Activated T-helper 17 cell treated with anti-CD3 and anti-CD28 coated beads, Interleukin-2, amount 50 U/mL, for 72 hours (primary cell): ENCODE measurements at regions not wholly inside any gene's neighbourhood (a gene's known extent, or its start where the extent isn't known, plus 50 kb on each side); places are given as distances from the start of the nearest gene placed in this dataset.

Experiments
- ATAC-seq: fragments of 150-1000 bp; cut with Tn5 transposase; replicated peaks from 2 replicates; pipeline ENCODE4 v1.10.0; 2021; ENCODE audit warnings: mild to moderate bottlenecking, moderate library complexity
- H3K27ac Mint-ChIP-seq: one replicate; pipeline ENCODE4 v1.8.0; 2022; ENCODE audit warnings: mixed read lengths
- H3K27me3 Mint-ChIP-seq: one replicate; pipeline ENCODE4 v1.8.0; 2022; ENCODE audit warnings: mixed read lengths
- H3K36me3 Mint-ChIP-seq: one replicate; pipeline ENCODE4 v1.8.0; 2022; ENCODE audit warnings: low read depth, mild to moderate bottlenecking, mixed read lengths
- H3K4me1 Mint-ChIP-seq: one replicate; pipeline ENCODE4 v1.8.0; 2022; ENCODE audit warnings: mixed read lengths
- H3K4me3 Mint-ChIP-seq: one replicate; pipeline ENCODE4 v1.8.0; 2022; ENCODE audit warnings: mild to moderate bottlenecking, mixed read lengths
- H3K9me3 Mint-ChIP-seq: one replicate; pipeline ENCODE4 v1.8.0; 2022; ENCODE audit warnings: mixed read lengths

GRCh38 chr9:79968533-79968932 is 396.8 kb downstream of the TLE4 start:
- H3K36me3 Mint-ChIP-seq: no peaks in the 10 kb centered on the region
- H3K27ac Mint-ChIP-seq: no peak overlapping the region
- no peak for ATAC-seq
- peaks cover 27% of the 10 kb centered on the region for H3K27me3 Mint-ChIP-seq
- H3K4me3 Mint-ChIP-seq: no peak overlapping the region
- no peaks in the 10 kb centered on the region for H3K9me3 Mint-ChIP-seq
- H3K4me1 Mint-ChIP-seq: no peaks in the 10 kb centered on the region

- Mint-ChIP-seq H3K27me3 (peaks cover 11% of the 10 kb centered on the region), H3K9me3 (no peaks in the 10 kb centered on the region), H3K4me3 (no peak overlapping the region), H3K27ac (no peak overlapping the region), H3K4me1 (no peaks in the 10 kb centered on the region), H3K36me3 (no peaks in the 10 kb centered on the region)
- no peak for ATAC-seq
Measured at GRCh38 chr9:79962836-79963235, 391.1 kb downstream of the TLE4 start.

- H3K4me1 Mint-ChIP-seq: no peaks in the 10 kb centered on the region
- ATAC-seq: no peak
- no peak overlapping the region for H3K27ac Mint-ChIP-seq
- no peak overlapping the region for H3K4me3 Mint-ChIP-seq
- peaks cover 10% of the 10 kb centered on the region for H3K27me3 Mint-ChIP-seq
- no peaks in the 10 kb centered on the region for H3K9me3 Mint-ChIP-seq
- H3K36me3 Mint-ChIP-seq: no peaks in the 10 kb centered on the region
Measured at GRCh38 chr9:79962150-79962549, 390.4 kb downstream of the TLE4 start.

GRCh38 chr9:79955300-79955699 is 383.5 kb downstream of the TLE4 start:
- Mint-ChIP-seq H3K27me3 (peaks cover 4% of the 10 kb centered on the region), H3K4me3 (no peak overlapping the region), H3K27ac (no peak overlapping the region), H3K9me3 (peaks cover 3% of the 10 kb centered on the region), H3K36me3 (no peaks in the 10 kb centered on the region), H3K4me1 (no peaks in the 10 kb centered on the region)
- no peak for ATAC-seq

GRCh38 chr9:79953908-79954307 is 382.1 kb downstream of the TLE4 start:
- Mint-ChIP-seq H3K27me3 (peaks cover 4% of the 10 kb centered on the region), H3K4me3 (no peak overlapping the region), H3K4me1 (no peaks in the 10 kb centered on the region), H3K27ac (no peak overlapping the region), H3K36me3 (no peaks in the 10 kb centered on the region), H3K9me3 (peaks cover 3% of the 10 kb centered on the region)
- no peak for ATAC-seq

- H3K36me3 Mint-ChIP-seq: no peaks in the 10 kb centered on the region
- H3K9me3 Mint-ChIP-seq: peaks cover 3% of the 10 kb centered on the region
- no peak overlapping the region for H3K27ac Mint-ChIP-seq
- H3K27me3 Mint-ChIP-seq: peaks cover 4% of the 10 kb centered on the region
- no peak for ATAC-seq
- H3K4me1 Mint-ChIP-seq: no peaks in the 10 kb centered on the region
- H3K4me3 Mint-ChIP-seq: no peak overlapping the region
Measured at GRCh38 chr9:79952401-79952800, 380.6 kb downstream of the TLE4 start.

GRCh38 chr9:79946712-79947111 is 374.9 kb downstream of the TLE4 start:
- Mint-ChIP-seq H3K36me3 (no peaks in the 10 kb centered on the region), H3K4me3 (no peak overlapping the region), H3K4me1 (no peaks in the 10 kb centered on the region), H3K9me3 (no peaks in the 10 kb centered on the region), H3K27ac (no peak overlapping the region), H3K27me3 (no peaks in the 10 kb centered on the region)
- ATAC-seq: no peak

GRCh38 chr9:79945495-79945894 is 373.7 kb downstream of the TLE4 start:
- ATAC-seq: no peak
- Mint-ChIP-seq H3K4me1 (no peaks in the 10 kb centered on the region), H3K27ac (no peak overlapping the region), H3K27me3 (no peaks in the 10 kb centered on the region), H3K4me3 (no peak overlapping the region), H3K36me3 (no peaks in the 10 kb centered on the region), H3K9me3 (no peaks in the 10 kb centered on the region)

- Mint-ChIP-seq H3K27me3 (no peaks in the 10 kb centered on the region), H3K4me3 (no peak overlapping the region), H3K9me3 (no peaks in the 10 kb centered on the region), H3K27ac (no peak overlapping the region), H3K36me3 (no peaks in the 10 kb centered on the region), H3K4me1 (no peaks in the 10 kb centered on the region)
- no peak for ATAC-seq
Measured at GRCh38 chr9:79945016-79945415, 373.3 kb downstream of the TLE4 start.

- Mint-ChIP-seq H3K36me3 (no peaks in the 10 kb centered on the region), H3K4me3 (no peak overlapping the region), H3K9me3 (no peaks in the 10 kb centered on the region), H3K4me1 (no peaks in the 10 kb centered on the region), H3K27ac (no peak overlapping the region), H3K27me3 (no peaks in the 10 kb centered on the region)
- no peak for ATAC-seq
Measured at GRCh38 chr9:79940919-79941318, 369.2 kb downstream of the TLE4 start.

GRCh38 chr9:79939819-79940218 is 368.1 kb downstream of the TLE4 start:
- no peak overlapping the region for H3K4me3 Mint-ChIP-seq

GRCh38 chr9:79936336-79936735 is 364.6 kb downstream of the TLE4 start:
- no peaks in the 10 kb centered on the region for H3K4me1 Mint-ChIP-seq

More at GRCh38 chr9:79939819-79940218, 368.1 kb downstream of the TLE4 start:
- no peak for ATAC-seq
- Mint-ChIP-seq H3K27me3 (no peaks in the 10 kb centered on the region), H3K9me3 (no peaks in the 10 kb centered on the region), H3K36me3 (no peaks in the 10 kb centered on the region), H3K4me1 (no peaks in the 10 kb centered on the region), H3K27ac (no peak overlapping the region)

GRCh38 chr9:79929285-79929684 is 357.5 kb downstream of the TLE4 start:
- Mint-ChIP-seq H3K4me1 (no peaks in the 10 kb centered on the region), H3K4me3 (no peak overlapping the region), H3K27ac (no peak overlapping the region), H3K27me3 (no peaks in the 10 kb centered on the region), H3K36me3 (no peaks in the 10 kb centered on the region), H3K9me3 (no peaks in the 10 kb centered on the region)
- no peak for ATAC-seq

More at GRCh38 chr9:79936336-79936735, 364.6 kb downstream of the TLE4 start:
- H3K27ac Mint-ChIP-seq: no peak overlapping the region
- H3K27me3 Mint-ChIP-seq: no peaks in the 10 kb centered on the region
- H3K4me3 Mint-ChIP-seq: no peak overlapping the region
- H3K9me3 Mint-ChIP-seq: no peaks in the 10 kb centered on the region
- ATAC-seq: no peak
- no peaks in the 10 kb centered on the region for H3K36me3 Mint-ChIP-seq

- no peak overlapping the region for H3K4me3 Mint-ChIP-seq
- no peaks in the 10 kb centered on the region for H3K9me3 Mint-ChIP-seq
- H3K4me1 Mint-ChIP-seq: no peaks in the 10 kb centered on the region
- no peaks in the 10 kb centered on the region for H3K27me3 Mint-ChIP-seq
- no peaks in the 10 kb centered on the region for H3K36me3 Mint-ChIP-seq
- ATAC-seq: no peak
- H3K27ac Mint-ChIP-seq: no peak overlapping the region
Measured at GRCh38 chr9:79928661-79929223, 357.0 kb downstream of the TLE4 start.

- Mint-ChIP-seq H3K9me3 (no peaks in the 10 kb centered on the region), H3K4me3 (no peak overlapping the region), H3K36me3 (no peaks in the 10 kb centered on the region), H3K4me1 (no peaks in the 10 kb centered on the region), H3K27ac (no peak overlapping the region), H3K27me3 (no peaks in the 10 kb centered on the region)
- ATAC-seq: no peak
Measured at GRCh38 chr9:79925326-79925725, 353.6 kb downstream of the TLE4 start.

- no peaks in the 10 kb centered on the region for H3K27me3 Mint-ChIP-seq
- H3K36me3 Mint-ChIP-seq: no peaks in the 10 kb centered on the region
- no peak overlapping the region for H3K4me3 Mint-ChIP-seq
- no peaks in the 10 kb centered on the region for H3K9me3 Mint-ChIP-seq
- ATAC-seq: no peak
- no peak overlapping the region for H3K27ac Mint-ChIP-seq
- H3K4me1 Mint-ChIP-seq: no peaks in the 10 kb centered on the region
Measured at GRCh38 chr9:79924836-79925235, 353.1 kb downstream of the TLE4 start.
